NCI-H1092 (cell line): ENCODE measurements at regions not wholly inside any gene's neighbourhood (a gene's known extent, or its start where the extent isn't known, plus 50 kb on each side); places are given as distances from the start of the nearest gene placed in this dataset.

Source experiments
- DNase-seq: peaks from one replicate; lab custom pipeline; 2025; lab: John Stamatoyannopoulos, UW

DNA sequence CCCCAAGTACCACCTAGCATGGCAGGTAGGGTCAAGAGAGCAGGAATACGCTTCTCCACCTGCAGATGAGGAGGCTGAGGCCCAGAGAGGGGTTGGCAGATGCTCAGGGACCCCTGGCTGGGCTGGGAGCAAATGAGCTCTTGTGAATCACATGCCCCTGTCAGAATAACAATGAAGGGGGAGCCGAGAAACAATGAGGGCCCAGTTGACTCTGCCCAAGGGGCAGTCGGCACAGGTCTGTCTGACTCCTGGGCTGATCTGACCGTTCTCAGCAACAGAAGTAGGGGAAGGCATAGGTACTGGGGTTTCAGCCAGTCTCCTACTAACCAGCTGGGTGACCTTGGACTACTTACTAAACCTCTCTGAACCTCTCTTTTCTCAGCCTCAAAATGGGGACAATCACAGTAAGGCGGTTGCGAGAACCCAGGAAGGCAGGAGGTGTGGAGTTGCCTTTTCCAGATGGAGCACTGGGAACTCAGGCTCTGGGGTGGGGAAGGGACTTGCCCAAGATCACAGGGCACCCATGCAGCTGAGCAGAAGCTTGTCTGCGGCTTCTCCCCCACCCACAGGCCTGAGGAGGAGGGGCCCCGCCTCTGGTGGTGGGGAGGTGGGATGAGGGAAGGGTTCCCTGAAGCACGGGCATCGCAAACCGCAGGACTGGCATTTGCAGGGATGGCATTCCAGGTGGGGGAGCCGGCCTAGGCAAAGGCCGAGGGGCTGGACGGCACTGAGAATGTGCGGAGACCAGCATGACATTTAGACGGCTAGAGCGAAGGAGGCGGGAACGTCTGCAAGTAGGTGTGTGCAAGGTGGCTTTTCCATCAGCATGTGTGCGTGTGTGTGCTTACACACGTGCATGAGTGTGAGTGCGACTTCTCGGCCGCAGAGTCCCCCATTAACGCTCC, 163.0 kb downstream of the MN1 start:
- DNase-seq = no peak

DNA sequence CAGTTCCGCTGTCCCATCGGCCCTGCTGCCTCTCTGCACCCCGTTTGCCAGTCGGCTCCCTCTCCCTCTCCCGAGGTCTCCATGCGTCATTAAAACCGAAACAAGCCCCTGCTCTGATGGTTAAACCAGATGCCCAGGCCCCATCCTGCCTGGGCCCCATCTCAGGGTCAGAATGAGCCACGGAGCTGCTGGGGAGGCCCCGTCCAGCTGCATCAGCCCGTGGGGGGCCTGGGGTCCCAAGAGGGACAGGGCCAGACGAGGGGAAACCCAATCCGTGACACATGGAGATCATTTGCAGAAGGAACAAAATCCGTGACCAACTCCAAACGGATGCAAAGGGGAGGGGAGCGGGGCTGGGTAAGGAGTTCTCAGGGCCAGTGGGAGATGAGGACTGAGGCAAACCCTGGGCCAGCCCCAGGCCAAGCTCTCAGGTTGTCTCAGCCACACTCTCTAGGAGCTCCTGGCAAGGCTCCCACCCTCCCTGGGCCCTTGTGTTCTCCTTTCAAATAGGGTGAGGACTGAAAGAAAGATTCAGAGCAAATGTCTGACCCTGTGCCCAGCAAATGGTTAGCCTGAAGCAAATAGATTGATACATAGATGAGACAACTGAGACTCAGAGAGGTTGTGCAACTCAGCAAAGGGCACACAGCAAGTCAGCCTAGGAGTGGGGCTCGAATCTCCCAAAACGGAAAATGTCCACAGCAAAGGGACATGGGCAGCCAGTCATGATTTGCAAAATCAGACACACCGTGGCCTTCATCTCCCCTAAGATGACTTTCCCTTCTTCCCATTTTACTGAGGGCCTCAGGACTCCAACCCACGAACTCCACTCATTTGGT, 162.1 kb downstream of the MN1 start:
- DNase-seq = no peak

DNA sequence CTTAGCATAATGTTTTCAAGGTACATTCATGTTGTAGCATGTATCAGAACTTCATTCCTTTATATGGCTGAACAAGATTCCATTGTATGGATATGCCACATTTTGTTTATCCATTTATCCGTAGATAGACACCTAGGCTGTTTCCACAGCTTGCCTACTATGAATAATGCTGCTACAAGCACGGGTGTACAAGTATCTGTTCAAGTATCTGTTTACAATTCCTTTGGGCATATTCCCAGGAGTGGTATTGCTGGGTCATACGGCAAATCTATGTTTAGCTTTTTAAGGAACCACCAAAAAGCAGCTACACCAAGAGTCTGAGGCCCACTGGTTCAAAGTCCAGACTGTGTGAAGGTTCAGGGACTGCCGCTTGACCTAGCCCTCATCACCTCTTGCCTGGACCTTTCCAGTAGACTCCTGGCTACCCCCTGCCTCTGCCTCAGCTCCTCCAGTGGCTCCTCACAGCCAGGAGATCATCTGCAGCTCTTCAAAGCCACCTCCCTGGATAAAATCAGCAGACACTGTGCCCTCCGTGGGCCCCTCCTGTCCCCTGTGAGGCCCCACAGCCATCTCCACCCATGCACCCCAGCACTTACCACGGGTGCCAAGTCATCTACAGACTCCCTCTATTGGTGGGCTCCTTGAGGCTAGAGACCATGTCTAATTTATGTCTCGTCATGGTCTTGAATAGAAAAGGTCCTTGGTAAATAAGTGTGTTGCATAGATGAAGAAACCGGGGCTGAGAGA, 160.3 kb downstream of the MN1 start:
- no peak for DNase-seq

DNA sequence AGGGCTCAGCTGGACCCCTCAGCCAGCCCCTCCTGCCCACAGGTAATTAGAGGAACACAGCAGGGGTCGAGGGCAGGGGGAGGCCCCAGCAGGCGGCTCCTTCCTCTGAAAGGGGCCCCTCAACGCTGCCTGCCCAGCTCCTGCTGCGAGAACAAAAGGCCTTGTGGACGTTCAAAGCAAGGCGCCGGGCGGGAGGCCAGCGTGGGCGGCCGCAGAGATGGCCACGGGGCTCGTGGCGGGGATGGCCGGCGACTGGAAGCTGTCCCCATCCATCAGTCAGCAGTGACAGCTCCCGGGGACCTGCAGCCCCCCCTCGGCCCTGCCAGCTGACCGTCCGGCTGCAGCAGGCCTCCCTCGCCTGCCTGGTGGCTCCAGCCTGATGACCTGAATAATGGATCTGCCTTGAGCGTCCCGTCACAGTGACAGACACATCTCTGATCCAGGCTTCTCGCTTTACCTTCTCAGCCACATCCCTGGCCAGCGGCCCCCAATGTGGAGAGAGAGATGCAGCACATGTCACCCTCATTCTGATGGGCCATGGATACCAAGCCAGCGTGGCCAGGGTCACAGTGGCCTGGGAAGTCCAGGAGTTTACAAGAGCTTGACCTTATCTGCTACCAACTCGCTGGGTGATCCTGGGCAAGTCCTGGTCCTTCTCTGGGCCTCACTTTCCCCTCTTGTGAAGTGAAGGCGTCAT, 159.3 kb downstream of the MN1 start:
- no peak for DNase-seq

DNA sequence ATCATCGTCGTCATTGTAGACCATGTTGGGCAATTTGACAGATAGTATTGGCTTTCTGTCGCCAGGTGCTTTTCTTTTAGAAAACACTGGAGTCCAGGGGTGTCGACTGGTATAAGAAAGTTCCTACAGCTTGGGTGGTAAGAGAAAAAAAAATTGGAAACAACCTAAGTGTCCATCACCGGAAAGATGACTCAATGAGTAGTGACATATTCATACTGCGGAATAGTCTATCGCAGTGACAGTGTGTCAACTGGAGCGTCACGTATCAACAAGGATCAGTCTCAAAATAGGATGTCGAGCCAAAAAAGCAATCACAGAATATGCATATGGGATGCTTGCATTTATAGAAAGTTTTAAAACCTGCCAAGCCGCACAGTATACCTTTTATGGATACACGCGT, 157.6 kb downstream of the MN1 start:
- DNase-seq = no peak

DNA sequence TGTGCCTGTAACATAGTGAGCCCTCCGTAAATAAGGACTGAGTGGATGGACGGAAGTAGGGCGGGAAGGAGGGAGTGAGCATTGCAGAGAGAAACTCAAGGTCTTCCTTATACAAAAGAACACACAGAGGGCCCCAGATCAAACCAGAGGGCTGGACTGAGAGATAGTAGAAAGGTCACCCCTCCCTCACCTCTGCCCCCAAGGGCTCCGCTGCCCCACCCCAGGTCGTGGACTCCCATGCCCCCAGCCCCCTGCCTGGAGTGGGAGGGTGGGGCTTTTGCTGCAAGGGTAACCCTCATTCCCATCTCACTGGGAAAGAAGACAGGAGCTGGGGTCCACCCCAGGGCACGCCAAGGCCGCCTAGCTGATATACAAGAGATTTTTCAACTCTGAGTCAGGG, 157.0 kb downstream of the MN1 start:
- no peak for DNase-seq

DNA sequence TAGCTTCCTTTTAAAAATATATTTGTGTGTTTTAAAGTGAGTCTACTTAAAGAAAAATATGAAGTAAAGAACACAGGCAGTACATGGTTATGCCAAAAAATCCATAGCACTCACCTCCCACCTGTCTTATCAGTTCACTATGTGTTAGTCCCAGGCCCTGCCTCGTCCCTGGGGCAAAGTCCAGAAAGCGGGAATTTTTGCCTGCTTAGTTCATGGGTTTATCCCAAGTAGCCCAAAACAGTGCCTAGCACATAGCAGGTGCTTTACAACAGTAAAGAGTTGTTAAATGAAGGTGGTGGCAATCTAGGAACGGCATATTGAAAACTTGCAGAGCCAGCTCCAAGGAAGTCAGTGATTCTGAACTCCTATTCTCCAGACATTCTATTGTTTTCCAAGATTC, 154.0 kb downstream of the MN1 start:
- no peak for DNase-seq

DNA sequence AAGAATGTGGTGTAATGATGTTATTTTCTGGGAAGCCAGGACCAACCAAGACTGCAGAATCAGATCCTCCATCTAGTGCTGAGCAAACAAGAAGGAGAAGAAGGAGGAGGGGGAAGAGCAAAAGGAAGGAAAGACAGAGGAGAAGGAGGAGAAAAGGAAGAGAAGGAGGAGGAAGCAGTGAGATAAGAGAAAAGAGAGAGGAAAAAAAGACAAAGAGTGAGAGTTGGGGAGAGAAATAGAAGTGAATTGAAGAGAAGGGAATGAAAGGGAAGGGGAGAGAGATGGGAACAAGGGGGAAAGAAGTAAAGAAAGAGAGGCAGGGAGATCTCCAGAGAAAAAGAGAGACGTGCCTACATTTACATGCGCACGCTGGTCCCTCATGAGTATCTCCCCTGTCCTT, 153.5 kb downstream of the MN1 start:
- DNase-seq = no peak

DNA sequence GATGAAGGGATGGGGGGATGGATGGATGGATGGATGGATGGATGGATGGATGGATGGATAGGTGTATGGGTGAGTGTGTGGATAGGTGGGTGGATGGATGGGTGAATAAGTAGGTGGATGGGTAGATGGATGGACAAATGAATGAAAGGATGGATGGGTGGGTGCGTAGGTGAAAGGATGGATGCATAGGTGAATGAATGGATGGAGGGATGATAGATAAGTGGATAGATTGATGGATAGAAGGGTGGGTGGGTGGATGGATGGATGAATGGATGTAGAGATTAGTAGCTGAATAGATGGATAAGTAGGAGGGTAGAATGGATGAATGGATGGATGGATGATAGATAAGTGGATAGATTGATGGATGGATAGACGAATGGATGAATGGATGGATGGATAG, 152.7 kb downstream of the MN1 start:
- DNase-seq = no peak

DNA sequence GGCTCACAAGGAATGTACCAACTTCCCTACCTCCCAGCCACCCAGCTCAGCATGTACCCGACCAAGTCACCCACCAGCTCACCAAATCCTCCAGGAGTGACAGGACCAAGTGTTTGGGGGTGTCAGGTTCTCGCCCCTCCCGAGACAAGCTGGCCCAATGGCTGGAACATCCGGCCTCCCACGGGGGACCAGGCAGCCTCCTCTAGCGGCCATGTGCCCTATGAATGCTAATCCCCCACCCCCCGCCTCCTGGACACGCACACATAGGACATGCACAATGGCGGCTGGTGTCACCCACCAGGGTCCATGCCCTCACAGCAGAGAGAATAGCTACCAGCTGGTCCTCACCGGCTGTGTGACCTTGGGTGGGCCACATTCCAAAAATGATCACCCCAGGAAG, 151.0 kb downstream of the MN1 start:
- DNase-seq = no peak

DNA sequence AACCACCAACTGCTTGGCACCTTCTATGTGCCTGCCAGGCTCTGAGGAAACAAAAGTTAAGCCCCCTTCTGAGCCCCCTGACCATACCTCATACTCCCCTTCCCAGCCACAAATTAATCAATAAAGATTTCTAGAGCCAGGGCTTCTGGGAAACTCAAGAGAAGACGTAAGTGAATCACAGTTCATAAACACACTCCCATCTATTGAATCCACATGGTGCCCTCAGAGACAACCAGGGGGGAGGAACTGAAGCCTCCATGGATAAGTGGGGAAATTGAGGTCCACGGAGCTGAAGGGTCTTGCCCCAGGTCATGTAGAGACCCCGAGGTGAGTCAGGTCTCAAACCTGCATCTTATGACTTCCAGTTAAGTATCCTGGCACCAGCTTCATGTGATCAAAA, 150.6 kb downstream of the MN1 start:
- no peak for DNase-seq

DNA sequence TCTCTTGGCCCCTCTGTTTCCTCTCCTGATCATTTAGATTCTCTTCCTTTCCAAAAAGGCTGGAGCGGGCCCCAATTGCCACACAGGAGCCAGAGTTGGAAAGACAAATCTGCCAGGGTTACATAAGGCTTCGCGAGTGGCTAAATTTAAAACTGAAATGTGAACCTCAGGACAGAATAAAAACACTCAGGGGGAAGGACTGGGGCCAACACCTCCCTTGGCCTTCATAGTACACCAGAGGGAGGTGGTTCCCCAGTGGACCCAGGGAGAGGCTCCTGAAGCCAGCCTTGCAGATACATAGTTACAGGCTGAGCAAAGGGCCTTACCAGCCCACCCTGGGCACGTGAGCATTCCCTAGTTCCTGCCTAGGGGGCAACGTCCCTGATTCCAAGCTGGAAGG, 150.1 kb downstream of the MN1 start:
- DNase-seq = no peak

DNA sequence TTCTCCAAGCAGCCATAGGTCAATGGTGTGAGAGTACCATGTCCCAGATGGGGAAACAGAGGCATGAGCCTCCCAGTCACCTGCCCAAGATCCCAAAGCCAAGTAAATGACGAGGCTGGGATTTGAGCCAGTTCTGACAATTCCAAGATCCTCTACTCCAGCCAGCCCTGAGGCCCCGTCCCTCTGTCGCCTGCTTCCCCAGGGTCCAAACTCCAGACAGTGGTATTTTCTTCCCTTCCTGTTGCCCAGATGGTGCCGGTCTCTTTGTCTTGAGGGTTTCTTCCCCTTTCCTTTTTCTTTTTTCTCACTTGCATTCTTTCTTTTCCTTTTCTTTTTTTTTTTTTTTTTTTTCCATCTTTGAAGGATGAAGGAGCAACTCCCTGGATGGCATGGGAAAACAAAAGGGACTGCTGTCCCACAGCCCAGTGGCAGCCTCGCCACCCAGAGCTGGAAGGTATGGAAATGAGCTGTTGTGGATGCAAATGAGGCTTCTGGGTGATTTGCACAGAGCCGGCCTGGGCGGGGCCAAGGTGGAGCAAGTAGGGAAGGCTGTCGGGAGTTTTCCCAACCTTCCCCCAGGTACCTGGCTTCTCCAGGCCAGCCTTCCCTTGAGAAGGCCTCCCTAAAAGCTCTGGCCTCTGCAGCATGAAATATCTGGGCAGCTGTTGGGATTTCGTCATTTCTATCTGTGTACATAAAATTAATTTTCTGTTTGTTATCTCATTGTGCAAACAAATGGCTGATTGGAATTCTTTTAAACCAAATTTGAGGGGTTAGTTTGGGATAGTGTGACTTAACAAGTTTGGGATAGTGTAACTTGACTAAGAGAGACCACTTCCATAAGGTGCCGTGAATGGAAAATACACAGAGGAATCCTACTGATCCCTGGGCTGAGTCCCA, 146.8 kb downstream of the MN1 start:
- no peak for DNase-seq

DNA sequence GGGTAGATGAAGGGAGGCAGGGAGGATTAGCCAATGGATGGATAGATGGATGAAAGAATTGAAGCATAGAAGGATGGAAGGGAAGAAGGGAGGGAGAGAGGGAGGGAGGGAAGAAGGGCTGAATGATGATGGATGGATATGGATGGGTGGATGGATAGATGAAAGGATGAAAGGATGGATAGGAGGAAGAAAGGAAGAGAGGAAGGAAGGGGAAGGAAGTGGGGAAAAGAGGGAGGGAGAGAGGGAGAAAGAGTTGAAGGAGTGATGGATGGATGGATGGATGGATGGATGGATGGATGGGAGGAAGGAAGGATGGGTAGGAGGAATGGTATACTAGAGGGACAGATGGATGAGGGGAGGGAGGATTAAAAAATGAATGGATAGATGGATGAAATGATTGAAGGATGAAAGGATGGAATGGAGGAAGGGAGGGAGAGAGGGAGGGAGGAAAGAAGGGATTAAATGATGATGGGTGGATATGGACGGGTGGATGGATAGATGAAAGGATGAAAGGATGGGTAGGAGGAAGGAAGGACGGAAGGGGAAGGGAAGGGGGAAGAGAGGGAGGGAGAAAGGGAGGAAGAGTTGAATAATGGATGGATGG, 145.9 kb downstream of the MN1 start:
- DNase-seq = no peak

DNA sequence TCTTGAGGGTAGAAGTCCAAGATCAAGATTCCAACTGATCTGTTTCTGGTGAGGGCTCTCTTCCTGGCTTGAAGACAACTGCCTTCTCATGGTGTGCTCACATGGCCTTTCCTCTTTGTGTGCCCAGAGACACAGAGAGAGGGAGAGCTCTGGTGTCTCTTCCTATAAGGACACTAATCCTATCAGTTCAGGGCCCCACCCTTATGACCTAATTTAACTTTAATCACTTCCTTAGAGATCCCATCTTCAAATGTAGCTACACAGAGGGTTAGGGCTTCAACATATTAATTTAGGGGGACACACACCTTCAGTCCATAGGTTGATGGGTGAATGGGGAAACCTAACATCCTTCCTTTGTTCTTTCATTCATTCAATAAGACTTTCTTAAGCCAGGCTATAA, 144.6 kb downstream of the MN1 start:
- DNase-seq = no peak

DNA sequence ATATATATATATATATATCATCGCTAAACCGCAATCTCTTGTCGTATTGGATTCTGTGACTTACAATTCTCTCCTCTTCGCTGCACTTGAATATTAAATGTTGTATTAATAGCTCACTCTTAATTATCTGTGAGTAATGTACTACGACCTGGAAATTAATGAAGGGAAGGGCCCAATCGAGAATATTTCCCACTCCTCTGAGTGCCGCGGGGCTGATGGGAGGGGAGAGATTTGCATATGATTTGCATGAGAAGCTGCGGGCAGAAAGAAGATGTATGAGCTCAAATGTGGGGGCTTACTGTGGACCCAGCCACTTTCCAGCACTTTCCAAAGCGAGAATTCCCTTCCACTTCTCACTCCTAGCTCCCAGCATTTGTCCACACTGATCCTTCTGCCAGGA, 141.2 kb downstream of the MN1 start:
- no peak for DNase-seq

DNA sequence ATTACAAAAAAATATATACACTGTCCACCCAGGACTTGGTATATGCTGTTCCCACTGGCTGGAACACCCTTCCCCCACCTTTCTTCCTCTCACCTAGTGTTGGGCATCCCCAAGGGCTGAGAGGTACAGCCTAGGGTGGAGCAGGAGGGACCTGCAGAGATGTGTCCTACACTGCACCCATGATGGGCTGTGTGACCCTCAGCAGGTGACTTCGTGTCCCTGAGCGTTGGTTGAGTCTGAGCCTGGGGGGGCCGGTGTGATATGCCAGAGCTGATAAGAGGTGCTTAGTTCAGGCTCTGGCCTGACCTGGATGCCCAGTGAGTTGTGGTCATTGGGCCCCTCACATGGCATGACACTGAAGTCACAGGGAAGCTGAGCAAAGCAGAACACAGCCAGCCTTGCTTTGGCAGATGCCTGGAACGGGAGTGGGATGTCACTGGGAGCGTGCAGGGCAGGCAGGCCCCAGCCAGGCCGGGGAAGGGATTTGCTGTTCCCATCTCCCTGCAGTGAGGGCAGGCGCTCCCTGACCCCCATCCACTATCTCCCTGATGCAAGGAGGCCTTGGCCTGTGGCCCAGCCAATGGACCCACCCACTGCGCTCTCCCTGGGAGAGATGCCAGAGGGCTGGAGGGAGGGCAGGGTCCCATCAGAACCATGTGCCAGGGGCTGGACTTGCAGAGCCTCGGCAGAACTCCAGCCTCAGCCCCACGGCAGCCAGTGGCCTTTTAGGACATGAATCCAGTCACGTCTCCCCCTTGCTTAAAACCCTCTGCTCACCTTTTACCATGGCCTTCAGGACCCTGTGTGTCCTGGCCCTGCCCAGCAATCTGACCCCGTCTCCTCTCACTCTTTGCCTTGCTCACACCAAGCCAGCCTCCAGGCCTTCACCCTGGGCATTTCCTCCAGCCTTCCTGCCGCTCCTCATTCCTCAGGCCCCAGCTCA, 138.9 kb downstream of the MN1 start:
- DNase-seq = no peak

DNA sequence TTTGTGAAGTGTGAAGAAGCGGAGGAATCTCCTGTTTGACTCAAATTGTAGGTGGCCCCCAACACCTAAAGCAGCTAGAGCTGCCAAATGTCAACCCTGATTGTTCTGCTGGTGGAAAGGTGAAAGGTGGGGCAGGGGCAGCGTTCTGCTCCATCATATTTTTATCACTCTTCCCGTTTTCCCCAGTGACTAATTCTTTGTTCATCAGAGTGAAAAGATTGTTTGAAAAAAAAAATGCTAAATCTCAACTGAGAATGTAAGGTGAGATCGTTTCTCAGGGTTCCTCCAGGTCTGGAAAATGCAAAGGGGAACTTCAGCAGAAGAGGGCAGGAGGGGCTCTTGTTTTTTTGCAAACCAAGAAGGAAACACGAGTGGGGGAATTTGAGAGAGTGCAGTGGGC, 137.7 kb downstream of the MN1 start:
- DNase-seq = no peak

DNA sequence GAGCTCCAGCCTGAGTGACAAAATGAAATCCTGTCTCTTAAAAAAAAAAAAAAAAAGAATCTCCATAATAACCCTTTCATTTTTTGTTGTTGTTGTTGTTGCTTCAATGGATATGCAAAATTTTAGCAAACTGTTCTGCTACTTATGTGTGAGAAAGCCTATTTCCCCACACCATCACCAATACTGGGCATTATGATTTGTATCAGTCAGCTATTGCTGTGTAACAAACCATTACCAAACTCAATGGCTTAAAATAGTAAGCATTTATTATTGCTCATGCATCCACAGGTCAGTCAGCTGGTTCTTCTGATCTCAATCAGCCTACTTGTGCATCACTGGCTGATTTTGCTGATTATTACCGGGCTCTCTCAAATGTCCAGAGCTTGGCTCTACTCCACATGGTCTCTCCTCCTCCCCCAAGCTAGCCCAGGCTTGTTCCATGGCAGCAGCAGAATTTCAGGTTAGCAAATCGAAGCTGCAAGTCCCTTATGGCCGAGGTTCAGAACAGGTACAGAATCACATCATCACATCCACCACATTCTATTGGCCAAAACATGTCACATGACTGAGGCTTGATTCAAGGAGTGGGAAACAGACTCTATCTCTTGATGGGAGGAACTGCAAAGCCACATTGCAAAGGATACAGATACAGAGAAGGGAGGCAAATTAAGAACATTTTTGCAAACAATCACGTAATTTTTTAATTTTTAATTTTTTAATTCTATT, 135.1 kb downstream of the MN1 start:
- DNase-seq = no peak
